CD4-positive, CD25-positive, alpha-beta regulatory T cell (primary cell): ENCODE measurements at regions not wholly inside any gene's neighbourhood (a gene's known extent, or its start where the extent isn't known, plus 50 kb on each side); places are given as distances from the start of the nearest gene placed in this dataset.
A peak's percentile ranks its signal among the peaks of the same experiment; 100 is the strongest.

ENCODE experiments used
- ATAC-seq, 2 donors: fragments of 150-1000 bp; cut with Tn5 transposase; one replicate each; pipeline ENCODE4 v1.10.0; 2021; ENCODE audit warnings: low read depth in 2 of 2, moderate number of reproducible peaks in 2 of 2, moderate library complexity in 1 of 2
- DNase-seq, 3 donors: peaks; one replicate each; pipeline versions ENCODE4 v3.0.0 to v3.0.0-alpha.2; 2012 to 2022; ENCODE audit warnings: mixed read lengths in 1 of 3
- H3K27ac ChIP-seq: one replicate; pipeline ENCODE4 v1.7.0; 2013; ENCODE audit warnings: mild to moderate bottlenecking, low read length; ENCODE audit not compliant: insufficient read depth, poor library complexity, severe bottlenecking
- H3K27me3 ChIP-seq: one replicate; pipeline ENCODE4 v1.7.0; 2013; ENCODE audit warnings: low read length; ENCODE audit not compliant: control insufficient read depth, insufficient read depth
- H3K36me3 ChIP-seq: one replicate; pipeline ENCODE4 v1.7.0; 2013; ENCODE audit warnings: mild to moderate bottlenecking, low read length, moderate library complexity; ENCODE audit not compliant: control insufficient read depth, insufficient read depth
- H3K4me1 ChIP-seq: 2 replicates; pipeline ENCODE4 v1.7.0; 2013; ENCODE audit warnings: mild to moderate bottlenecking, low read length; ENCODE audit not compliant: insufficient read depth, control insufficient read depth, poor library complexity, severe bottlenecking
- H3K4me3 ChIP-seq: one replicate; pipeline ENCODE4 v1.7.0; 2013; ENCODE audit warnings: low read depth, mild to moderate bottlenecking, low read length, moderate library complexity
- H3K9me3 ChIP-seq, 2 experiments: 1 replicate in 1 of 2; 2 replicates in 1 of 2; pipeline ENCODE4 v1.7.0; 2013; ENCODE audit warnings: low read length in 2 of 2, mild to moderate bottlenecking in 1 of 2, moderate library complexity in 1 of 2; ENCODE audit not compliant: control insufficient read depth in 2 of 2
- H3K27ac Mint-ChIP-seq, 3 donors: one replicate each; pipeline ENCODE4 v1.8.0; 2020 to 2022; ENCODE audit warnings: mild to moderate bottlenecking in 3 of 3, mixed read lengths in 3 of 3, moderate library complexity in 2 of 3
- H3K27me3 Mint-ChIP-seq: one replicate; pipeline ENCODE4 v1.8.0; 2022; ENCODE audit warnings: mild to moderate bottlenecking, mixed read lengths
- H3K36me3 Mint-ChIP-seq: one replicate; pipeline ENCODE4 v1.8.0; 2020; ENCODE audit warnings: mixed read lengths
- H3K4me1 Mint-ChIP-seq, 4 donors: one replicate each; pipeline ENCODE4 v1.8.0; 2020 to 2022; ENCODE audit warnings: mixed read lengths in 4 of 4, mild to moderate bottlenecking in 1 of 4
- H3K4me3 Mint-ChIP-seq, 4 donors: one replicate each; pipeline ENCODE4 v1.8.0; 2020 to 2022; ENCODE audit warnings: mild to moderate bottlenecking in 4 of 4, mixed read lengths in 4 of 4, moderate library complexity in 3 of 4
- H3K9me3 Mint-ChIP-seq, 7 donors: one replicate each; pipeline ENCODE4 v1.8.0; 2020 to 2022; ENCODE audit warnings: mixed read lengths in 7 of 7, mild to moderate bottlenecking in 3 of 7, moderate library complexity in 2 of 7

DNA sequence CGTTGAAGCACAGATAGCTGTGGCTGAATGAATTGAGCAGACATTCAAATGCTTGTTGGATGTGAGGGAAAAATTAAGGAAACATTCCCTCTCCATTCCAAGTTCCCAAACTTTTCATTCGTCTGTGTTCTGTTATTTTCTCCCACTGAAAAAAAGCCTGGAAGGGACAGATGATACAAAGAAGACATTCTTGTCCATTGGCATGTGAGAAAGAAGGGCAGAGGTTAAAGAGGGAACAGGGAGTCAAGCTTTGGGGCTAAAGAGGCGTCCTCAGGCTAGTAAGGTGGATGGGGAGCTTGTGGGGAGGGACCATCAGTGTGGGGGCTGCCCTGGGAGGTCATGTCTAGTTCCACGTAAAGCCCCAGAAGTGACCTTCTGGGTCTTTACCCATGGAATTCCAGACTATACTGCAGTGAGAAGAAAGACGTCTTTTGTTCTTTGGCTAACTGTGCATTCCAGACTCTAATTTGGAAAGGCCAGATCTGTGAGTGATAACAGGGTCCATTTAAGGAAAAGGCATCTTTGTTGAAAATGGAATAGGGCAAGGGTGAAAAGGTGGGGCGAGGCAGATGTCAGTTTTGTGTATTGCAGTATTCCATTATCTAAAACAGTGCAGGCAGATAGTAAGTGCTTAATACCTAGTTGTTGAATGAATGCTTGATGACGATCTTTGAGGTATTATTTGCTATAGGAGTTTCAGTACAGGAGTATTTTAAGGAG is 117.5 kb downstream of the SOX4 start:
- Mint-ChIP-seq H3K4me3 (no peak overlapping the region), H3K36me3 (no peaks in the 10 kb centered on the region), H3K27me3 (no peaks in the 10 kb centered on the region), H3K4me1 (no peaks in the 10 kb centered on the region), H3K27ac (no peak overlapping the region), H3K9me3 (peaks cover 0 to 3% (median 0%) of the 10 kb centered on the region in 7 donors)
- ATAC-seq (no peak), DNase-seq (no peak)
- Histone ChIP-seq H3K4me3 (no peak overlapping the region), H3K9me3 (no peaks in the 10 kb centered on the region), H3K27ac (no peak overlapping the region), H3K36me3 (no peaks in the 10 kb centered on the region), H3K4me1 (no peaks in the 10 kb centered on the region), H3K27me3 (no peaks in the 10 kb centered on the region)

DNA sequence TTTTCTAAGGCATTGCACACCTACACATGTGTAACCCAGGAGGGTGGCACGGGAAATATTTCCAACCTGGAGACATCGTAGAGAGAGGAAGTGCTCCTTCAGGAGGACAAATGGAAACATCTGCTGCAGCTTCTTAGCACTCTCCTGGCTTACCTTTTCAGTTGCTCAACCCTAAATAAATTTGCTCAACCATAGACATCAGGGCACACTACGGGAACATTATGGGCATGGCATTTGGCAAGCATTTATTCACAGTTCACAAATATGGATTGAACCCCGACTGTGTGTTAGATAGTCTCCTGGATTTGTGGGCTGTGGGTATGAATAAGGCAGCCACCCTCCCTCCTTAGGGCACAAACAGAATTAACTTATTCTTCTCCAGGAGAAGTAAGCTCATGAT is 118.7 kb downstream of the SOX4 start:
- H3K4me1 Mint-ChIP-seq: no peaks in the 10 kb centered on the region
- H3K27ac Mint-ChIP-seq: no peak overlapping the region
- no peaks in the 10 kb centered on the region for H3K36me3 Mint-ChIP-seq
- H3K27me3 Mint-ChIP-seq: no peaks in the 10 kb centered on the region
- no peak for ATAC-seq
- DNase-seq: no peak
- H3K9me3 Mint-ChIP-seq: peaks cover 0 to 3% (median 0%) of the 10 kb centered on the region in 7 donors
- Histone ChIP-seq H3K27me3 (no peaks in the 10 kb centered on the region), H3K9me3 (no peaks in the 10 kb centered on the region), H3K27ac (no peak overlapping the region), H3K36me3 (no peaks in the 10 kb centered on the region), H3K4me3 (no peak overlapping the region), H3K4me1 (no peaks in the 10 kb centered on the region)
- no peak overlapping the region for H3K4me3 Mint-ChIP-seq

DNA sequence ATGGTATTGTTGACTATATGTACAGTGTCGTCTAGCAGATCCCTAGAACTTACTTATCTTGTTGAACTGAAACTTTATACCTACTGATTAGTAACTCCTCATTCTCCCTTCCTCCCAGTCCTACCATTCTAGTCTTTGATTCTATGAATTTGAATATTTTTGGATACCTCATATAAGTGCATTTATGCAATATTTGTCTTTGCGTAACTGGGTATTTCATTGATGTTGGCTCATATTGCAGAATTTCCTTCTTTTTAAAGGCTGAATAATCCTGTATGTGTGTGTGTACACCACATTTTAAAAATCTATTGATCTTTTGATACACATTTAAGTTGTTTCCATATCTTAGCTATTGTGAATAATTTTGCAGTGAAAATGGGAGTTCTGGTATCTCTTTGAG is 119.9 kb downstream of the SOX4 start:
- Mint-ChIP-seq H3K9me3 (peaks cover 0 to 3% (median 0%) of the 10 kb centered on the region in 7 donors), H3K4me3 (no peak overlapping the region), H3K27me3 (no peaks in the 10 kb centered on the region), H3K36me3 (no peaks in the 10 kb centered on the region), H3K4me1 (no peaks in the 10 kb centered on the region), H3K27ac (no peak overlapping the region)
- DNase-seq: no peak
- no peak overlapping the region for H3K27ac ChIP-seq
- H3K9me3 ChIP-seq: no peaks in the 10 kb centered on the region
- no peaks in the 10 kb centered on the region for H3K36me3 ChIP-seq
- H3K4me3 ChIP-seq: no peak overlapping the region
- H3K4me1 ChIP-seq: no peaks in the 10 kb centered on the region
- no peak for ATAC-seq
- no peaks in the 10 kb centered on the region for H3K27me3 ChIP-seq

DNA sequence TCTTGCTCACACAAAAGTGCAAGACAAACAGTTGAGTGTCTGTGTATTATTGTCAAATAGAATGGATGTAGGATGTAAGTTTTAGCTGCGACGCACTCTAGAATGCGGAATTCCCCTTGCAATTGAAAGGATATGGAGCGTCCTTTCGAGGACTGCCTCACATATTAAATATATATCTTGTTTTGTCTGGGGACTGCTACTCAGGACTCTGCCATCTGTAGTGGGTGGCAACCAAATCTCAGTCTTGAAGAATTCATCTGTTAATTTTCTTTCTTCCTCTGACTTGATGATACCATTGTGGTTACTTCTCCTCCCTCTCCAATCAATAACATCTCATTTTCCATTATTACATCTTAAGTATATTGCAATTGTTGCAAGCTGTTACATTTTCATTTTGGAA is 121.6 kb downstream of the SOX4 start:
- Mint-ChIP-seq H3K4me3 (no peak overlapping the region), H3K36me3 (no peaks in the 10 kb centered on the region), H3K9me3 (peaks cover 0 to 6% (median 0%) of the 10 kb centered on the region in 7 donors), H3K27ac (no peak overlapping the region), H3K4me1 (no peaks in the 10 kb centered on the region), H3K27me3 (no peaks in the 10 kb centered on the region)
- Histone ChIP-seq H3K27ac (no peak overlapping the region), H3K4me3 (no peak overlapping the region), H3K4me1 (no peaks in the 10 kb centered on the region), H3K27me3 (no peaks in the 10 kb centered on the region), H3K9me3 (no peaks in the 10 kb centered on the region), H3K36me3 (no peaks in the 10 kb centered on the region)
- ATAC-seq (no peak), DNase-seq (no peak)

GRCh38 chr6:21722510-21722909 is 129.0 kb downstream of the SOX4 start:
- ATAC-seq (no peak), DNase-seq (peak in 1 of 3 donors; percentile 3)
- no peak overlapping the region for H3K4me3 Mint-ChIP-seq
- H3K36me3 Mint-ChIP-seq: no peaks in the 10 kb centered on the region
- H3K27me3 Mint-ChIP-seq: no peaks in the 10 kb centered on the region
- Histone ChIP-seq H3K27ac (no peak overlapping the region), H3K27me3 (no peaks in the 10 kb centered on the region), H3K36me3 (no peaks in the 10 kb centered on the region), H3K4me3 (no peak overlapping the region), H3K9me3 (no peaks in the 10 kb centered on the region), H3K4me1 (no peaks in the 10 kb centered on the region)
- peaks cover 0 to 4% (median 1%) of the 10 kb centered on the region in 4 donors for H3K4me1 Mint-ChIP-seq
- peaks cover 0 to 5% (median 0%) of the 10 kb centered on the region in 7 donors for H3K9me3 Mint-ChIP-seq
- H3K27ac Mint-ChIP-seq: no peak overlapping the region

GRCh38 chr6:21726676-21727075 is 133.1 kb downstream of the SOX4 start:
- no peaks in the 10 kb centered on the region for H3K36me3 Mint-ChIP-seq
- H3K27me3 ChIP-seq: no peaks in the 10 kb centered on the region
- DNase-seq: no peak
- no peak for ATAC-seq
- H3K9me3 Mint-ChIP-seq: peaks cover 0 to 4% (median 0%) of the 10 kb centered on the region in 7 donors
- H3K4me3 Mint-ChIP-seq: no peak overlapping the region
- no peak overlapping the region for H3K27ac ChIP-seq
- no peaks in the 10 kb centered on the region for H3K9me3 ChIP-seq
- no peak overlapping the region for H3K4me3 ChIP-seq
- no peaks in the 10 kb centered on the region for H3K27me3 Mint-ChIP-seq
- no peak overlapping the region for H3K27ac Mint-ChIP-seq
- peaks cover 0 to 4% (median 2%) of the 10 kb centered on the region in 4 donors for H3K4me1 Mint-ChIP-seq
- no peaks in the 10 kb centered on the region for H3K4me1 ChIP-seq
- H3K36me3 ChIP-seq: no peaks in the 10 kb centered on the region

DNA sequence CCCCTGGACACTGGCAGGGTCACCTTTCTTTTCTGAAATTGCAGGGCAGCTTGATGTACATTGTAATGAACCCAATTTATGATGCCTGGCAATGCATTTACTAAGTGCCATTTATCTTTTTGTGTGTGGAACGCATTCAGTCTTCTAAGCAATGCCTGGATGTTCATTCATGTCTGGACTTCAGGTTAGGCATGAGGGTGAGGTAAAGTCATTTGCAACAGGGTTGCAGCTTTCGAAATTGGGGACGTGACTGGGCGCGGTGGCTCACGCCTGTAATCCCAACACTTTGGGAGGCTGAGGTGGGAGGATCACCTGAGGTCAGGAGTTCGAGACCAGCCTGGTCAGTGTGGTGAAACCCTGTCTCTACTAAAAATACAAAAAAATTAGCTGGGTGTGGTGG is 134.6 kb downstream of the SOX4 start:
- no peaks in the 10 kb centered on the region for H3K27me3 Mint-ChIP-seq
- H3K4me1 ChIP-seq: no peaks in the 10 kb centered on the region
- H3K9me3 ChIP-seq: no peaks in the 10 kb centered on the region
- H3K4me3 ChIP-seq: no peak overlapping the region
- H3K4me3 Mint-ChIP-seq: no peak overlapping the region
- no peaks in the 10 kb centered on the region for H3K36me3 ChIP-seq
- H3K27ac Mint-ChIP-seq: no peak overlapping the region
- H3K9me3 Mint-ChIP-seq: peaks cover 0 to 4% (median 0%) of the 10 kb centered on the region in 7 donors
- DNase-seq (no peak), ATAC-seq (no peak)
- no peaks in the 10 kb centered on the region for H3K27me3 ChIP-seq
- H3K36me3 Mint-ChIP-seq: no peaks in the 10 kb centered on the region
- H3K4me1 Mint-ChIP-seq: peaks cover 0 to 1% (median 0%) of the 10 kb centered on the region in 4 donors
- no peak overlapping the region for H3K27ac ChIP-seq

DNA sequence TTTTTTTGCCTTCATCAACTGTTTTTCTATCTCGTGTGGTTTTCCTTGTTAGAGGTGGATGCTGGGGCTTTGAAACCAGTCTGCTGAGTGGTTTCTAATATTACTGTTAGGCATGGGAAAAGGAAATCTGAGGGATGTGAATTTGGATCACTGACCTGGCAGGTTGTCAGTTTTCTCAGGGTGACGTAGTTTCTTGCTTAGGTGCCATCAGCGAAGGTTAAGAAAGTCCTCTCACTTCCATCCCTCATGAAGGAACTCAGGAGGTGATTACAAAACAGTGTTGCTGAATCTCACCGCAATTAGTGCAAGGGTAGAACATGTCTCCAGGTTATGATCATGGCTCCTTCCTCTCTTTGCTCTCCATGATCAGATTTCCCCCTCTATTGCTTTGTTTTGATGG is 135.9 kb downstream of the SOX4 start:
- Histone ChIP-seq H3K4me3 (no peak overlapping the region), H3K27ac (no peak overlapping the region), H3K27me3 (no peaks in the 10 kb centered on the region), H3K4me1 (no peaks in the 10 kb centered on the region), H3K36me3 (no peaks in the 10 kb centered on the region), H3K9me3 (no peaks in the 10 kb centered on the region)
- Mint-ChIP-seq H3K9me3 (peaks cover 0 to 4% (median 0%) of the 10 kb centered on the region in 7 donors), H3K27ac (no peak overlapping the region), H3K36me3 (no peaks in the 10 kb centered on the region), H3K27me3 (no peaks in the 10 kb centered on the region), H3K4me3 (no peak overlapping the region), H3K4me1 (peaks cover 0 to 1% (median 0%) of the 10 kb centered on the region in 4 donors)
- ATAC-seq (no peak), DNase-seq (no peak)
